NCI-H1105 (cell line): ENCODE measurements at regions not wholly inside any gene's neighbourhood (a gene's known extent, or its start where the extent isn't known, plus 50 kb on each side); places are given as distances from the start of the nearest gene placed in this dataset.

Source experiments
- DNase-seq: peaks from one replicate; lab custom pipeline; 2025; lab: John Stamatoyannopoulos, UW

- no peak for DNase-seq
Measured at GRCh38 chr4:110961066-110961465, 338.2 kb upstream of the PITX2 start.

- DNase-seq = no peak
Measured at GRCh38 chr4:110962616-110963015, 339.7 kb upstream of the PITX2 start.

GRCh38 chr4:110963662-110964280 is 340.9 kb upstream of the PITX2 start:
- no peak for DNase-seq

GRCh38 chr4:110967936-110968335 is 345.1 kb upstream of the PITX2 start:
- no peak for DNase-seq

- no peak for DNase-seq
Measured at GRCh38 chr4:110970642-110971041, 347.8 kb upstream of the PITX2 start.

GRCh38 chr4:110975338-110975737 is 352.5 kb upstream of the PITX2 start:
- no peak for DNase-seq

GRCh38 chr4:110977554-110977953 is 354.7 kb upstream of the PITX2 start:
- no peak for DNase-seq

GRCh38 chr4:110978761-110979160 is 355.9 kb upstream of the PITX2 start:
- no peak for DNase-seq

GRCh38 chr4:110982486-110982885 is 359.6 kb upstream of the PITX2 start:
- DNase-seq = no peak

GRCh38 chr4:110988722-110989121 is 365.8 kb upstream of the PITX2 start:
- DNase-seq = no peak

GRCh38 chr4:110989125-110989524 is 366.2 kb upstream of the PITX2 start:
- no peak for DNase-seq

- DNase-seq = no peak
Measured at GRCh38 chr4:110994781-110995180, 371.9 kb upstream of the PITX2 start.

GRCh38 chr4:110998320-110998719 is 375.4 kb upstream of the PITX2 start:
- no peak for DNase-seq

- DNase-seq = no peak
Measured at GRCh38 chr4:111011458-111011857, 388.6 kb upstream of the PITX2 start.

GRCh38 chr4:111013846-111014245 is 391.0 kb upstream of the PITX2 start:
- no peak for DNase-seq

- no peak for DNase-seq
Measured at GRCh38 chr4:111014537-111014936, 391.7 kb upstream of the PITX2 start.

- DNase-seq = no peak
Measured at GRCh38 chr4:111016416-111016815, 393.5 kb upstream of the PITX2 start.

GRCh38 chr4:111018216-111018615 is 395.3 kb upstream of the PITX2 start:
- DNase-seq = no peak

GRCh38 chr4:111020476-111020875 is 397.6 kb upstream of the PITX2 start:
- DNase-seq = no peak

- DNase-seq = no peak
Measured at GRCh38 chr4:111020961-111021360, 398.1 kb upstream of the PITX2 start.

GRCh38 chr4:111022758-111023157 is 399.9 kb upstream of the PITX2 start:
- DNase-seq = no peak

- no peak for DNase-seq
Measured at GRCh38 chr4:111027526-111027925, 404.6 kb upstream of the PITX2 start.

GRCh38 chr4:111028795-111029194 is 405.9 kb upstream of the PITX2 start:
- DNase-seq = no peak

- DNase-seq = no peak
Measured at GRCh38 chr4:111031001-111031579, 408.2 kb upstream of the PITX2 start.
